ENCODE measurements at regions not wholly inside any gene's neighbourhood (a gene's known extent, or its start where the extent isn't known, plus 50 kb on each side); places are given as distances from the start of the nearest gene placed in this dataset.
"Not testable (repeated sequence)": the region's sequence is repeated elsewhere in the genome, so short reads cannot be mapped to it uniquely, and the experiment has no call there.

DNA sequence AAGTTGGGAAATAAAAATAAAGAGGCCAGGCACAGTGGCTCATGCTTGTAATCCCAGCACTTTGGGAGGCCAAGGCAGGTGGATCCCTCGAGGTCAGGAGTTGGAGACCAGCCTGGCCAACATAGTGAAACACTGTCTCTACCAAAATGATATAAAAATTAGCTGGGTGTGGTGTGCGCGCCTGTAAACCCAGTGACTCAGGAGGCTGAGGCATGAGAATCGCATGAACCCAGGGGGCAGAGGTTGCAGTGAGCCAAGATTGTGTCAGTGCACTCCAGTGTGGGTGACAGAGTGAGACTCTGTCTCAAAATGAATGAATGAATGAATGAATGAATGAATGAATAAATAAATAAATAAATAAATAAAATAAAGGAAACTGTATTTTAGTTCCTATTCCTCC, 93.9 kb downstream of the SPRY4 start:
- not testable (repeated sequence) for TF ChIP-seq EZH2 (IDR thresholded peaks at IDR 0.05; ENCODE audit: insufficient read depth, poor library complexity, severe bottlenecking); EZH2phosphoT487 (IDR thresholded peaks at IDR 0.05; ENCODE audit: insufficient read depth, low read depth)
